Head of caudate nucleus (tissue), 42 donors: ENCODE measurements at regions not wholly inside any gene's neighbourhood (a gene's known extent, or its start where the extent isn't known, plus 50 kb on each side); places are given as distances from the start of the nearest gene placed in this dataset.

Source experiments
- DNase-seq, 42 donors: peaks; one replicate each; pipeline versions ENCODE4 v3.0.0 to v3.0.0-alpha.2; 2020 to 2021; ENCODE audit warnings: mixed read lengths in 7 of 42
- intact Hi-C: fragments of 100-400 bp; cut with DNase I; formaldehyde crosslinking; loops from one replicate; pipeline ENCODE4 v1.15.0; 2022

DNA sequence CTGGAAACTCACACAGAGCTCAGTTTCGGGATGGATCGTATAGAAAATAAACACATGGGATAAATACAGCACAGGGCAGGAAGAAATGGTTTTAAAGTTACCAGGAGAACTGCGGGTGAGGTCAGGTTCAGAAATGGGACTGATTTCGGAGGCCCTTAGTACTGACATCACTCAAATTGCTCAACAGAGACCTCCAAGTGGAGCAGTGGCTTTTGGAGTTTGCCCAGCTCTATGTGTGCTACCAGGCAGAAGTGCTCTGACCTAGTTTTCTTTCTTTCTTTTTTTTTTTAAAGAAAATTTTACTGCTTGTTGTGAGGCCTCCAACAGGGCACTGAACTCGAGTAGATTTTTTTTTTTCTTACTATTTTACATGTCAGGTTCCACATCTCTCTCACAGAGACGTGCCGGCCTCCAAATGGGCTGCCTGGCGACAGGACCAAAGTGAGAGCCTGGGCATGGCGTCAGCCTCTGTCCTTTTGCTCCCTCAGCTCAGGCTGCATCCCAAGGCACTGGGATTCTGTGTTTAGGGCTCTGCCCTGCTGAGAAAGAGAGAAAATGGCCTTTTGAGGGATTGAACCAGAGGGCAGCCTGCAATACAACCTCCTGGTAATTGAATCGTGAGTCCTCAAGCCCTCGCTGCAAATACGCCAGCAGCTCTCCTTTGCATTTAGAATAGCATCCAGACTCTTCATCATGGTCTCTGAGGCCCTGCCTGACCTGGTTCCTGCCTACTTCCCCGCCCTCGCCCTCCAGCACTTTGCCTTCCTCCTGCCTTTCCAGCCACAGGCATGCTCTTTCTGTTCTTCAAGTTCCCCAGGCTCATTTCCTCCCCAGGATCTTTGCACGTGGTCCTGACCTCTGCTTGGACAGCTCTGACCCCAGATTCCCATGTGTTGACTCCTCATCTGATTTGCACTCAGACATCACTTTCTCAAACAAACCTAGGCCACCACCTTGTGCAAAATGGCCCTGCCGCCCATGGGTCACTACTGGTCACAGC lies 173.5 kb downstream of the FGF1 start:
- intact Hi-C loops, result no loop called here

DNA sequence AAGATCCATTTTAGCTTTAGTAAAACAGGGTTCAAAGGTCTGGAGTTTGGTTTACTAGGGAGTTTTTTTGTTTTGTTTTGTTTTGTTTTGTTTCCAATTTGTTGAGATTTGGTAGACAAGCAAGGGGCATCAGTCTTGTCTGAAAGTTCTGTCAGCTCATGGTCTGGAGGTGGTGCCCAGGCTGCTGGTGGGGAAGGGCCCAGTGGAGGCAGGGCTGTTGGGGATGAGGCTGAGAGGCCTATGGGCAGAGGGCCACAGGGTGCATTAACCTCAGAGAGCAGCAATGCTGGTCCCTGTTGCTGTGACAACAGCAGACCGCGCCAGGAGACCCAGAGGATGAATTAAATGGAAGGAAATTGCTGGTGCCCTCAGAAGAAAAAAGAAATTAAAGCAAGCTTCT lies 174.5 kb downstream of the FGF1 start:
- peak in 5 of 42 donors; percentile 4 to 45 (median 10) for DNase-seq

More for the DNA sequence above, 173.5 kb downstream of the FGF1 start:
- DNase-seq, result peak in 13 of 42 donors; percentile 1 to 65 (median 19)

DNA sequence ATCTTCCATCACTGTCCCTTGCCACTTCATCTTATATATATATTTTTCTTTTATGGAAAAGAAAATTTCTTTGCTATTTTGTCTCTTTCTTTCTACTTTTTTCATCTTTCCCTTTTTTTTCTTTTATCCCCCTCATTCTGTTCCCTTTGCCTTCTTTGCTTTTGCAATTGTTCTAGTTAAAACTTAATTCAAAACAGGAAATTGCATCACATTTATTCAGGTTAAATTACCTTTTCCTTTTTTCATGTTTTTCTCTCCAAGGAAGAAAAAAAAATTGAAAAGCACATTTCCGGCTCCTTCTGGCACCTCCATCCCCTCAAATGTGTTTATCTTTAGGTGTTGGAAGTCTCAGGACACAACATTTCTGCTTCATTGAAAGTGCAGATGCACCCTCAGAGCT lies 176.9 kb downstream of the FGF1 start:
- intact Hi-C loops, result no loop called here
- no peak for DNase-seq

More for the DNA sequence above, 174.5 kb downstream of the FGF1 start:
- intact Hi-C loops, result no loop called here

DNA sequence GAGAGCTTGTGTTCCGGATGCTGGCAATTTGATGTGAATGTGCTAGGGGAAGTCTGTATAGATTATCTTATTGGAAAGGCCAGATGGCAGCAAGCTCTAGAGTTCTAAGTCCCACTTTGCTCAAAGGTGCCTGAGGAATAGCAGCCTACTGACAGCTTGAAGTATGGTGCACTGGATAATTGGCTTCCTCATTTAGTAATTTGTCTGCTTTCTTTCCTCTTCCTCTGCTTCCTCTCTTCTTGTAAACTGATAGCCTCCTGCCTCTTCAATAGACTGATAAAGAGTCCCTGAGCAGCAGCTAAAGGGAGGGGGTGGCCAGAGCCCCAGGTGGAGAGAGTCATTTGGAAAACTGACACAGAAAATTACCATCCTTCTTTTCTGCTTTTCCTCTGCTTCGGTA lies 177.3 kb downstream of the FGF1 start:
- intact Hi-C loops, result no loop called here
- DNase-seq, result no peak

DNA sequence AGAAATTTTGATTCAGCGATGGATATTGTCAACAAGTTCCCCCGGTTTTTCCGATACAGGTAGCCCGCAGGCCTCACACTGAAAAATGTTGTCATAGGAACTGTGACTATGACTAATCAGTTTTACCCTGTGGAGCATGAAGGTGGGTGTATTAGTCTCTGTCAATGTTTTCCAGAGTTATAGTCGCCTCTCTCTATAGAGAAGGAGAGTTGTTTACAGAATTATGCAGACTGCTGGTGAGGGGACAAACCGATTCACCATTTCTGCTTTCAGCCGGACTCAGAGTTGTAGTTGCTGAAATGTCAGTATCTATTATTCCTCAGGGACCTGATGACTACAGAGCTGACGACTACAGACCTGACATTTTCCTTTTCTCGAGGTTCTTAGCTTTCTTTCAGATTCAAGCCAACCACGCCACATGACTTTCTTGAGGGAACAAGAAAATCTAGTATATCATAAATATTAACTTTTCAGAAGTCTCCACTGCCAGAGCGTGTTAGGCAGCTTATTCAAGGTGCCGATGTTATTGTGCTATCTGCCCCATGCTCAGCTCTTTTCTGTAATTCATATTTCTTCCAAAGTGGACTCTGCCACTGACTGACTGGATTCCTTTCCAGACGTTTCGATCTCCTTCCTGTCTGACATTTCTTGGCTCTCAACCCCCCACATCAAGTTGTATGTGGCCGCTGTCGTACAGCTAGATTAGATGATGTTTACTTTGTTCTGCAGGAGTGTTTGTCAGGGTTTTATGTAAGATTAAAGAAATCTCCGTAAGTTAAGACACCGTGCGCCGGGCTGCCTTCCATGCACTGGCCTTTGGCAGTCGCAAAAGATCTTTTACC lies 178.1 kb downstream of the FGF1 start:
- intact Hi-C loops, result no loop called here
- peak in 4 of 42 donors; percentile 16 to 49 (median 28) for DNase-seq

DNA sequence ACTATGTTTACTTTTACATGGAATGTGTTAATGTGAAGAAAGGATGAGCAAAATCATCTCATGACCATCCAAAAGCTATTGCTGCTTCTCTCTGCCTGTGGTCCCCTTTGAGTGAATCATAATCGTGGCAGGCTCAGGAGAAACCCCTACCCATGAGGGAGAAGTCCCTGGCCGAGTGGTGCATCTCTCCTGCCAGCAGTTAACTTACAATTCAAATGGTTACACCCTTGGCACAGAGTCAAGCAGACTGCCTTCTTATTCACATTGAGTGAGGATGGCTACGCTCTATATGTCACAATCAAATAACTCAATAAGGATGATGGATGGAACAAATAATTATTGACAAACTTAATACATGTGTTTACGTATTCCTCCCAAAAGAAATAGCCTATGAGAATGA lies 179.1 kb downstream of the FGF1 start:
- no peak for DNase-seq
- intact Hi-C loops, result no loop called here

DNA sequence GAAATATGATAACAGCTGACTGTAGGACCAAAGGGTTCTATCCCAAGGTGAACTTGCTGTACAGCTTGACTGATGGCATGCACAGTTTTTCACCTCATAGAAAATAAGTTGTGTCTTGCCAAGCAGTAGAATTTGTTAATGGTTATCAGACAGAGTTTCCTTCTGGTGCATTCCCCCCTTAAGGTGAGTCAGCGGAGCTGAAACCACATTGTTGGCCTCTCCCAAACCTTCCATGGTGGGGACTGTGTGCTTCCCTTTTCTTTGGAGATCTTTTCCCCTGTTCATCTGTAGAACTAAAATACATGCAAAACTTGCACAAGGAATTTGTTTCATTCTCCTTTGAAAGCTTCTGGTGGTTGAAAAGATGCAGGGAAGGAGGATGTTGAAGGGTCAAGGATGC lies 179.8 kb downstream of the FGF1 start:
- intact Hi-C loops, result no loop called here
- DNase-seq, result no peak

DNA sequence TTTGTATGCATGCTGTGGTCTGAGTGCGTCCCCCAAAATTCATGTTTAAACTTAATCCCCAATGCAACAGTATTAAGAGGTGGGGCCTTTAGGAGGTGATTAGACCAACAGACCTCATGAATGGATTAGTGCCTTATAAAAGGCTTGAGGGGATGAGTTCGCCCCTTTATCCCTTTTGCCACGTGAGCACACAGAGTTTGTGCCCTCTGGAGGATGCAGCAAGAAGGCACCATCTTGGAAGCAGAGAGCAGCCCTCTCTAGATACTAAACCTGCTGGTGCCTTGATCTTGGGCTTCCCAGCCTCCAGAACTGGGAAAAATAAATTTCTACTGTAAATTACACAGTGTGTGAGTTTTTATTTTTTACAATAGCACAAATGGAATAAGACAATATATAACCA lies 177.1 kb upstream of the SPRY4 start:
- intact Hi-C loops, result no loop called here

DNA sequence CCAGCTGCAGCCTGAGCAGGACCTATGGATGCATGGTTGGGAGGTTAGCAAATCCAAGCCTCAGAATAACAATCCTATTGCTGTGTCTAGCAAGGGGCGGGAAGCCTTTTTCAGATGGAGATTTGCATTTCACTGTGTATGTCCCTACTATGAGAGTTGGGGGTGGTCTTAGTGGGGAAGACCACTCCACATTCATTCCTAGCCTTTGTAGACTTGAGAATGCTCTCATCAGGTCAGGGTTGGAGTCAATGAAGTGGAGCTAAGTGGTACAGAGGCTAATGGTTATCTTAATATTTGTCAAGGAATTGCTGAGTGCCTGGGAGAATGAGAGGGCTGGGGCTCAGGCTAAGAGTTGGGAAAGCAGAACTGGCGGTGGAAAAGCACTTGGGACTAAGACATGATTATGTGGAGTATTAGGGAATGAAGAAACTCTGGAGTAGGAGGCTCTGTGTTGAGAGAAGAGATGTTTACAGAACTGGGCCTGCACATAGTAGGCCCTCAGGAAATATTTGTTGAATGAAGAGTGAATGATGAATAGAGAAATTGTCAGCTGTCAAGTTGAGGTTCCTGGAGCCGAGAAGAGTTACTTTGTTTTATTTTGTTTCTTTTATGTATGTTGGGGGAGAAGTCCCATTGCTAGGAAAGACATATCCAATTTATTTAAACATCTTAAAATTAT lies 175.5 kb upstream of the SPRY4 start:
- DNase-seq, result no peak
- intact Hi-C loops, result no loop called here

More for the DNA sequence above, 177.1 kb upstream of the SPRY4 start:
- DNase-seq, result no peak

DNA sequence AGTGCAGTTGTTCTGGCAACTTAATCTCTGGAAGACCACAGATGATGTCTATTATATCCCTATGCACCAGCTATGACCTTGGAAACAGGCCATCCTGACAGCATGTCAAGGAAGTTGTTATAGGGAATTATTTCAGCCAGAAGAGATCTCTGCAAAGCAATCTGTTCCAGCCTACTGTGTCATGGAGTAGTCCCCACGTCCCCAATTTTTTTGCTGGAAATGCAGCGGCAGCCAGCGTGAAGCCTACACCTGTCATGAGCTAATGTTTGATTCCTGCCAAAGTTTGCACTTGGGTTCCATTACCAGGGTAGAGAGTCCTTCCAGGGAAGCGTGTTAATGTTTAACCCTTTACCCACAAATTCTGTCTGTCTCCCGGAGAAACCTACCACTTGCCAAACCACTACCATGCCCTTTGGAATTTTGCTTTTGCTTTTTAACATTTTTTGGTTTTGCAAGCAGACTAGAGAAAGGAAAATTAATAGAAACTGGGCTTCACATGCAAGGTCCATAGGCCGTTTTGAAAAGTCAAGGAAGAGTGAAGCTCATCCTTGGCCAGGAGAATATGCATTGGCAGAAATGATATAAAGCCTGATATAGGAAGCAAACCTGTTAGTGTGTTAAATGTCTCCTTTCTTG lies 174.9 kb upstream of the SPRY4 start:
- intact Hi-C loops, result no loop called here
- no peak for DNase-seq

DNA sequence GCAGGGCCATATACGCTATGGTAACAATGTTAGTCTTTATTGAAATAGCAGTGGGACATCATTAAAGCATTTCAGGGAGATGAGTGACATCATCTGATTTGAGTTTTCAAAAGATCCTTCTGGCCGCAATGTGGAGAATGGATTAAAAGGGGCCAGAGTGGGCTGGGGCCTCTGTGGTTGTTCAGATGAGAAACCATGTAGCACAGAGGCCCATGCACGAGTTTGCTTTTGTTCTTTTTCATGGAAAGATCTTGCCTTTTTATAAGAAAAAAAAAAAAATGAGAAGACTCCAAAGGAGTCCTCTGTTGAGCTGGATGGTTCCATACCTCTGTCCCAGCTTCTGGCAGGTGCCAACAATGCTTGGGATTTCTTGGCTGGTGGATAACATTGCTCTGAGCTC lies 173.5 kb upstream of the SPRY4 start:
- no peak for DNase-seq
- intact Hi-C loops, result no loop called here

DNA sequence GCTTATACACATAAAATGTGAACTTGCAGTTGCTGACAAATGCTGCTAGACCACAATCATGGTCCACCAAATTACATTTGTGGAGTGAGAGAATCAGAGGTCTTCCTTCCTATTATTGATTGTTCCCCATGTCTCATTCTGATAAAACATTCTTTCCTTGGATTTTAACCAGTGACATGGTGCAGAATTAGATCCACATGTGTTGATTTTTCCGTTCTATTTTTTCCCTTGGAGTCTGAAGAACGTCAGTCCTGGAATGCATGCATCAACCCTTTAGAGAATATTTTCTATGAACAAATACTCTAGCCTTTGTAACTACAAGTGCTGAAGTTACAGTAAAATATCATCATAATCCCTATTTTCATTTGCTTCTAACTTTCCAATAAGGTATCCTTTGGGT lies 170.7 kb upstream of the SPRY4 start:
- no peak for DNase-seq
- intact Hi-C loops, result no loop called here

DNA sequence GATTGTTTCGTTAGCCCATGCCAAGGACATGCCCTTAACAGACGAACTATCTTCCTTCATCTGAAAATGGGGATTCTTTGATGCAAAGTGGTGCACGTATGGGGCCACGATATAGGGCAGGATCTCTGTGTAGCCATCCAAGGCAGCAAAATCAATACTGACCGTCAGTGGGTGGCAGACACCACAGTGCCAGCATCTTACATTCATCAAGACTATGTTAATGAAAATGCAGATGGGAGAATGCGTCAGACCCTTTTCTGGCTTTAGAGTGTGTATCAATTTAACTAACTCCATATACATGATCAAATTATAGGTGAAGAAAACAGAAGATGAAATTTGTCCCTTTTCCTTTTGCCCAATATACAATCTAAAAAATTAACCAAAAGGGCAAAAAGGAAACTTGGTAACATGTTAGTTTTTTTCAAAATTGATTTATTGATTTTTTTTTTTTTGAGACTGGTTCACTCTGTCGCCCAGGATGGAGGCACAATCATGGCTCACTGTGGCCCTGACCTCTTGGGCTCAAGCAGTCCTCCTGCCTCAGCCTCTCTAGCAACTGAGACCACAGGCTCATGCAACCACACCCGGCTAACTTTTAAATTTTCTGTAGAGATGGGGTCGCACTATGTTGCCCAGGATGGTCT lies 169.2 kb upstream of the SPRY4 start:
- DNase-seq, result no peak
- intact Hi-C loops, result no loop called here

DNA sequence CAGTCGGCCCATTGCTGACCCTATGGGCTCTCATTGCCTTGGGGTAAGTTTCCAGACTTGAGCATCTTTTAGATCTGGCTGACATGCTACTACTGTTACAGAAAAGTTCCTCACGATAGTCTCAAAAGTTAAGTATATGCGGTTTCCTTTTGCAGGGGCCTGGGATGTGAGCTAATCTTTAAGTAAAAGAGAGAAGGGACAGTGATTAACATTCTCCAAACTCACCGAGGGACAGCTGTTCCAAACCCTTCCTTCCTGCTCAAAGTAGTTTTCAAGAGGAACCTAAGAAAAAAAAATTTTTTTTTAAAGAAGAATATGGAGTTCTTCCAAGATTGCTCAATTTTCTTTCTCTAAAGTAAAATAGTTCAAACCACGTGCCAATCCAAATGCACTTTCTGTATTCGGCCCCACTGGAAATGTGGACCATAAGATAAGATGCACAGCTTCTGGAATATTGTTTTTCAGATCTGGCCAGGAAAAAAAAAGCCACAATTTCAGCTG lies 168.0 kb upstream of the SPRY4 start:
- intact Hi-C loops, result no loop called here

DNA sequence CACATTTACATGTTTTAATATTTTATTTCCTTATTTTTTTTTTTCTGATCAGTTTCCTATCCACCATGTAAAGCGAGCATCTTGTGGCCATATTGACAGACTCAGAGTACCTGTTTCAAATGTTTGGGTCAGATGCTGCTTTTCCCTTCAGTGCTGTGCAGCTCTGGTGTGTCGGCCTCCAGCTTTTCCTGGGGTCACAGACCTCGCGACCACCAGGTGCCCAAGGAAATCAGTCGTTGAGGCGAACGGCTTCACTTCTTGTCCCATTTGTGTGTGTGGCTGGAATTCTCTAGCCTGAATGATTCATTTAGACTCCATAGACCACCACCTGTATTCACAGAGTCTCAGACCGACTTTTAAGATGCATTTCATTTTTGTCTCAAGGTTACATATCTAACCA lies 166.9 kb upstream of the SPRY4 start:
- intact Hi-C loops, result no loop called here

More for the DNA sequence above, 168.0 kb upstream of the SPRY4 start:
- no peak for DNase-seq

DNA sequence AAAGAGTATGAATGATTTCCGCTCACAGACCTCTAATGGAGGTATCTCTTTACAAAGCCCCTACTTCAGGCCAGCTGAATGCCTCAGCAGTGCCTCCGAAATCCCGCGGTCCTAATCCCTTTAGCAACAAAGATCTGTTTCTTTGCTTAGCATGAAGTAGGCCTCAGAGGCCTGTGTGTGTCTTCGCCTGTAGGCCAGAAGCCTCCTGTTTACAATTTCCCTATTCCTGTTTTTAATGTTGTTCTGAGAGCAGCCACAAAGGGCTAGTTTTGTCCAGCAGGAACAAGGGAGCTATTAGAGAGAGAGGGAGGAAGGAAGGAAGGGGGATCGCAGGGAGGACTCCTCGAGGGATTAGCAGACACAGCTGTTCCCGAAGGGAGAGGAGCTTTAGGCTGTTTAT lies 166.4 kb upstream of the SPRY4 start:
- intact Hi-C loops, result no loop called here
- peak in 32 of 42 donors; percentile 3 to 69 (median 31) for DNase-seq

More for the DNA sequence above, 166.9 kb upstream of the SPRY4 start:
- DNase-seq, result no peak

DNA sequence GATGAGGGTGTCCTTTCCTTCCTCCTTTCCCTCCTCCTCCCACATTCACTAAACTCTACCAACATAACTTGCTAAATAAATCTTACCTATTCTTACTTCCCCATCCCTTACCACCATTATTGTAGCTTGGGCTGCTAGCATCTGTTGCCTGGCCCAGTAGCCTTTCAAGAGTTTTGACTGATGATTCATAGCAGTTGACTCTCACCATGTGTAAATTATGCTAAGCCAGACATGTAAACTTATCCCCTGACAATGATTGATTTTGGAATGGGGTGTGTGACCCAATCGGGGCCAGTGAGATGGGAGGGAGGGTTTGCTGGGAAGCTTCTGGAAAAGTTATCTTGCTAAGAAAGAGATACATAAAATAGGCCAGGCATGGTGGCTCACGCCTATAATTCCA lies 161.8 kb upstream of the SPRY4 start:
- no peak for DNase-seq
- intact Hi-C loops, result no loop called here

DNA sequence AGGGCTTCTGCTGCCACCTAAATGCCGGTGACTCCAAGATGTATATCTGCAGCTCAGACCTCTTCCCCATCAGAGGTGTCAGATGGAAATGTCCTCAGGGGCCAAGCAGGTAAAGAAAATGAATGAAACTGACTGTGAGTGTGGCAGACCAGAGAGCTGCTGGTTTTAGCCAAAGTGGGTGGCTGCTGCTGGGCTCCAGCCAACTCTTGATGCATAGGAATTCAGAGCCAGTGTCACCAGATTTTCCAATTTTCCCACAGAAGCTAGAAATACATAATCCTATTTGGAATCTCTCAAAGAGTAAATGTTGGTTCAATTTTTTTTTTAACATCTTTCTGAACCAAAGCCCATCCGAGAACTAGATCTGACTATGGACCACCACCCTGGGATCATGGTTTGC lies 161.2 kb upstream of the SPRY4 start:
- intact Hi-C loops, result no loop called here

More for the DNA sequence above, 161.2 kb upstream of the SPRY4 start:
- no peak for DNase-seq
